ENCODE measurements at regions not wholly inside any gene's neighbourhood (a gene's known extent, or its start where the extent isn't known, plus 50 kb on each side); places are given as distances from the start of the nearest gene placed in this dataset.
"Not testable (repeated sequence)": the region's sequence is repeated elsewhere in the genome, so short reads cannot be mapped to it uniquely, and the experiment has no call there.

DNA sequence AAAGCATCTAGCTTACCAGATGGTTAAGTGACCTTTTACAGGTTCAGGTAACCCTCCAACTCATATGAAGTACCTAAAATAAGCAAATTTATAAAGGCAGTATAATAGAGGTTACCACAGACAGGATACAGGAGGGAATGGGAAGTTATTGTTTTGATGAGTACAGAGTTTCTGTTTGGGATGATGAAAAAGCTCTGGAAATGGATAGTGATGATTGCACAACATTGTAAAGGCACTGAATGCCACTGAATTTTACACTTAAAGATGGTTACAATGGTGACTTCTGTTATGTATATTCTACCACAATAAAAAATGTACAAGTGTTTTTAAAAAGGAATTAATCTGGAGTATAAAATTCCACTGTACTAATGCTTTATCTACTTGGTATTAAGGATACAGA lies 75.0 kb upstream of the NIPBL start:
- Histone ChIP-seq H3K4me1 (no peaks in the 10 kb centered on the region), H3K36me3 (ENCODE audit: control insufficient read depth, insufficient read depth, low read length) (no peaks in the 10 kb centered on the region), H3K4me3 (ENCODE audit: low read depth, low read length) (no peak overlapping the region), H3K27me3 (replicated peaks; ENCODE audit: control insufficient read depth, insufficient read depth, low read length) (0 out of 2 replicates have a peak, but pooled peaks cover 2% of the 10 kb centered on the region), H3K9me3 (no peaks in the 10 kb centered on the region)
- intact Hi-C loops (cut with micrococcal nuclease; ENCODE audit: unreplicated experiment) = no loop called here
- peaks cover 15% of the 10 kb centered on the region for H3K27me3 Mint-ChIP-seq (ENCODE audit: insufficient read depth, unreplicated experiment)
- no peaks in the 10 kb centered on the region for H3K36me3 Mint-ChIP-seq (ENCODE audit: insufficient read depth, unreplicated experiment)
- DNase-seq = no peak
- no peaks in the 10 kb centered on the region for H3K4me1 Mint-ChIP-seq (ENCODE audit: low read depth, unreplicated experiment)
- ChIA-PET CTCF (no interaction called here), POLR2A (no interaction called here)
- no peak overlapping the region for H3K27ac Mint-ChIP-seq (ENCODE audit: unreplicated experiment)
- TF ChIP-seq, protein P1, sequence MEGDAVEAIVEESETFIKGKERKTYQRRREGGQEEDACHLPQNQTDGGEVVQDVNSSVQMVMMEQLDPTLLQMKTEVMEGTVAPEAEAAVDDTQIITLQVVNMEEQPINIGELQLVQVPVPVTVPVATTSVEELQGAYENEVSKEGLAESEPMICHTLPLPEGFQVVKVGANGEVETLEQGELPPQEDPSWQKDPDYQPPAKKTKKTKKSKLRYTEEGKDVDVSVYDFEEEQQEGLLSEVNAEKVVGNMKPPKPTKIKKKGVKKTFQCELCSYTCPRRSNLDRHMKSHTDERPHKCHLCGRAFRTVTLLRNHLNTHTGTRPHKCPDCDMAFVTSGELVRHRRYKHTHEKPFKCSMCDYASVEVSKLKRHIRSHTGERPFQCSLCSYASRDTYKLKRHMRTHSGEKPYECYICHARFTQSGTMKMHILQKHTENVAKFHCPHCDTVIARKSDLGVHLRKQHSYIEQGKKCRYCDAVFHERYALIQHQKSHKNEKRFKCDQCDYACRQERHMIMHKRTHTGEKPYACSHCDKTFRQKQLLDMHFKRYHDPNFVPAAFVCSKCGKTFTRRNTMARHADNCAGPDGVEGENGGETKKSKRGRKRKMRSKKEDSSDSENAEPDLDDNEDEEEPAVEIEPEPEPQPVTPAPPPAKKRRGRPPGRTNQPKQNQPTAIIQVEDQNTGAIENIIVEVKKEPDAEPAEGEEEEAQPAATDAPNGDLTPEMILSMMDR (IDR thresholded peaks at IDR 0.05; ENCODE audit: insufficient read depth in 1 of 2, low read depth in 1 of 2, low read length in 1 of 2, severe bottlenecking in 1 of 2, unreplicated experiment in 1 of 2) = no peak
- no peak overlapping the region for H3K4me3 Mint-ChIP-seq (ENCODE audit: unreplicated experiment)
- BruUV-seq (replicated peaks) = no TSS peak
- no peaks in the 10 kb centered on the region for H3K9me3 Mint-ChIP-seq (ENCODE audit: unreplicated experiment)

DNA sequence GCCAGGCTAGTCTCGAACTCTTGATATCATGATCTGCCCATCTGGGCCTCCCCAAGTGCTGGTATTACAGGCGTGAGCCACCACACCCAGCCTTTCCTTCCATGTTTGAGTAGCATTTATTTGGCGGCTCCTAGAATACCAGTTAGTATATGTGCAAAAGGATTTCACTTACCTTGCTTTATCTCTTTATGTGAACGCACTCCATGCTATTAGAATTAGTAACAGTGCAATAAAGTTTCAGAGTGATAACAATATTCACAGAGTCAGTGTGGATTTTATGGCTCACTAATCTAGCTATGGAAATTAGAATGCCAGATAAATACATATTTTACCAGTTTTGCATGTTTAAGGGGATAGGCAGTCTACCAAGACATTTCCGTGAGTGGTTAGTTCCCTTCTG lies 74.4 kb upstream of the NIPBL start:
- H3K4me1 ChIP-seq = no peaks in the 10 kb centered on the region
- no peaks in the 10 kb centered on the region for H3K36me3 ChIP-seq (ENCODE audit: control insufficient read depth, insufficient read depth, low read length)
- POLR2A ChIA-PET = no interaction called here
- Mint-ChIP-seq H3K9me3 (ENCODE audit: unreplicated experiment) (no peaks in the 10 kb centered on the region), H3K4me1 (ENCODE audit: low read depth, unreplicated experiment) (no peaks in the 10 kb centered on the region), H3K27ac (ENCODE audit: unreplicated experiment) (no peak overlapping the region), H3K27me3 (ENCODE audit: insufficient read depth, unreplicated experiment) (peaks cover 15% of the 10 kb centered on the region), H3K4me3 (ENCODE audit: unreplicated experiment) (no peak overlapping the region), H3K36me3 (ENCODE audit: insufficient read depth, unreplicated experiment) (no peaks in the 10 kb centered on the region)
- BruUV-seq (replicated peaks) = no TSS peak
- DNase-seq = no peak
- TF ChIP-seq, protein P1 (IDR thresholded peaks at IDR 0.05; ENCODE audit: insufficient read depth in 1 of 2, low read depth in 1 of 2, low read length in 1 of 2, severe bottlenecking in 1 of 2, unreplicated experiment in 1 of 2) = no peak
- H3K4me3 ChIP-seq (ENCODE audit: low read depth, low read length) = no peak overlapping the region
- CTCF ChIA-PET = no interaction called here
- H3K9me3 ChIP-seq = no peaks in the 10 kb centered on the region
- H3K27me3 ChIP-seq (replicated peaks; ENCODE audit: control insufficient read depth, insufficient read depth, low read length) = 0 out of 2 replicates have a peak, but pooled peaks cover 2% of the 10 kb centered on the region
- intact Hi-C loops (cut with micrococcal nuclease; ENCODE audit: unreplicated experiment) = no loop called here

DNA sequence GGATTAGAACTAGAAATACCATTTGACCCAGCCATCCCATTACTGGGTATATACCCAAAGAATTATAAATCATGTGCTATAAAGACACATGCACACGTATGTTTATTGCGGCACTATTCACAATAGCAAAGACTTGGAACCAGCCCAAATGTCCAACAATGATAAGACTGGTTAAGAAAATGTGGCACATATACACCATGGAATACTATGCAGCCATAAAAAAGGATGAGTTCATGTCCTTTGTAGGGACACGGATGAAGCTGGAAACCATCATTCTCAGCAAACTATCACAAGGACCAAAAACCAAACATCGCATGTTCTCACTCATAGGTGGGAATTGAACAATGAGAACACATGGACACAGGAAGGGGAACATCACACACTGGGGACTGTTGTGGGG lies 63.3 kb upstream of the NIPBL start:
- H3K4me3 Mint-ChIP-seq (ENCODE audit: unreplicated experiment); H3K27me3 ChIP-seq (replicated peaks; ENCODE audit: control insufficient read depth, insufficient read depth, low read length); H3K36me3 Mint-ChIP-seq (ENCODE audit: insufficient read depth, unreplicated experiment); intact Hi-C loops (cut with micrococcal nuclease; ENCODE audit: unreplicated experiment); H3K4me1 Mint-ChIP-seq (ENCODE audit: low read depth, unreplicated experiment); CTCF ChIA-PET; H3K9me3 Mint-ChIP-seq (ENCODE audit: unreplicated experiment); DNase-seq; H3K4me3 ChIP-seq (ENCODE audit: low read depth, low read length); H3K4me1 ChIP-seq; POLR2A ChIA-PET; H3K9me3 ChIP-seq; H3K36me3 ChIP-seq (ENCODE audit: control insufficient read depth, insufficient read depth, low read length); BruUV-seq (replicated peaks); H3K27ac Mint-ChIP-seq (ENCODE audit: unreplicated experiment): not testable (repeated sequence)
- H3K27me3 Mint-ChIP-seq (ENCODE audit: insufficient read depth, unreplicated experiment) = peaks cover 19% of the 10 kb centered on the region

DNA sequence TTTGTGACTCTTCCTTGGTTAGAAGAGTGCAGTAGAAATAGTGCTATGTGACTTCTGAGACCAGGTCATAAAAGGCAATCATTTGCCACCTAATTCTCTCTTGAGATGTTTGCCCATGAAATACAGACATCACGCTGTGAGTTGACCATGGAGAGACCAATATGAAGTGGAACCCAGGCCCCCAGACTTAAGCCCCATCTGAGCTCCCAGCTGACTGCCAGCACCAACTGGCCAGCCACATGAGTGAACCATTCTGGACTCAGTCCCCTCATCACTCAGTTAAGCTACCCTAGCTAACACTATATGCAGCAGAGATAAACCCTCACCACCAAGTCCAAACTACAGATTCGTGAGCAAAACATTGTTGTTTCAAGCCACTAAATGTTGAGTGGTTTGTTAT lies 60.7 kb upstream of the NIPBL start:
- no TSS peak for BruUV-seq (replicated peaks)
- CTCF ChIA-PET = no interaction called here
- intact Hi-C loops (cut with micrococcal nuclease; ENCODE audit: unreplicated experiment) = no loop called here

More for the DNA sequence above, 60.7 kb upstream of the NIPBL start:
- Mint-ChIP-seq H3K36me3 (ENCODE audit: insufficient read depth, unreplicated experiment) (no peaks in the 10 kb centered on the region), H3K27me3 (ENCODE audit: insufficient read depth, unreplicated experiment) (peaks cover 17% of the 10 kb centered on the region), H3K9me3 (ENCODE audit: unreplicated experiment) (no peaks in the 10 kb centered on the region), H3K4me3 (ENCODE audit: unreplicated experiment) (no peak overlapping the region), H3K4me1 (ENCODE audit: low read depth, unreplicated experiment) (no peaks in the 10 kb centered on the region), H3K27ac (ENCODE audit: unreplicated experiment) (no peak overlapping the region)
- no peaks in the 10 kb centered on the region for H3K36me3 ChIP-seq (ENCODE audit: control insufficient read depth, insufficient read depth, low read length)
- no peaks in the 10 kb centered on the region for H3K27me3 ChIP-seq (replicated peaks; ENCODE audit: control insufficient read depth, insufficient read depth, low read length)
- H3K4me3 ChIP-seq (ENCODE audit: low read depth, low read length) = no peak overlapping the region
- POLR2A ChIA-PET = no interaction called here
- H3K4me1 ChIP-seq = no peaks in the 10 kb centered on the region
- H3K9me3 ChIP-seq = no peaks in the 10 kb centered on the region
- TF ChIP-seq, protein P1 (IDR thresholded peaks at IDR 0.05; ENCODE audit: insufficient read depth in 1 of 2, low read depth in 1 of 2, low read length in 1 of 2, severe bottlenecking in 1 of 2, unreplicated experiment in 1 of 2) = no peak
- DNase-seq = no peak
